Activated effector memory CD4-positive, alpha-beta T cell treated with anti-CD3 and anti-CD28 coated beads, Interleukin-2, amount 50 U/mL, for 16 hours (primary cell): ENCODE measurements at regions not wholly inside any gene's neighbourhood (a gene's known extent, or its start where the extent isn't known, plus 50 kb on each side); places are given as distances from the start of the nearest gene placed in this dataset.
"Not testable (repeated sequence)": the region's sequence is repeated elsewhere in the genome, so short reads cannot be mapped to it uniquely, and the experiment has no call there.

Experiments used
- DNase-seq: peaks from one replicate; pipeline ENCODE4 v3.0.0-alpha.2; 2020

GRCh38 chr4:12144051-12144450 lies 715.4 kb upstream of the HS3ST1 start:
- DNase-seq, result no peak

- DNase-seq, result no peak
Measured at GRCh38 chr4:12140864-12141263, 712.2 kb upstream of the HS3ST1 start.

- DNase-seq, result no peak
Measured at GRCh38 chr4:12139296-12139695, 710.6 kb upstream of the HS3ST1 start.

GRCh38 chr4:12138488-12138887 lies 709.8 kb upstream of the HS3ST1 start:
- DNase-seq, result no peak

GRCh38 chr4:12137575-12137974 lies 708.9 kb upstream of the HS3ST1 start:
- DNase-seq, result no peak

GRCh38 chr4:12126474-12126873 lies 697.8 kb upstream of the HS3ST1 start:
- DNase-seq, result no peak

- no peak for DNase-seq
Measured at GRCh38 chr4:12124138-12124537, 695.4 kb upstream of the HS3ST1 start.

- no peak for DNase-seq
Measured at GRCh38 chr4:12123707-12124106, 695.0 kb upstream of the HS3ST1 start.

- DNase-seq, result no peak
Measured at GRCh38 chr4:12122316-12122715, 693.6 kb upstream of the HS3ST1 start.

- DNase-seq, result no peak
Measured at GRCh38 chr4:12120968-12121367, 692.3 kb upstream of the HS3ST1 start.

- DNase-seq, result no peak
Measured at GRCh38 chr4:12118651-12119213, 690.0 kb upstream of the HS3ST1 start.

- DNase-seq, result no peak
Measured at GRCh38 chr4:12116009-12116552, 687.4 kb upstream of the HS3ST1 start.

- DNase-seq, result no peak
Measured at GRCh38 chr4:12110627-12111026, 681.9 kb upstream of the HS3ST1 start.

GRCh38 chr4:12109056-12109455 lies 680.4 kb upstream of the HS3ST1 start:
- DNase-seq, result not testable (repeated sequence)

- no peak for DNase-seq
Measured at GRCh38 chr4:12105519-12105918, 676.8 kb upstream of the HS3ST1 start.

- not testable (repeated sequence) for DNase-seq
Measured at GRCh38 chr4:12089920-12090319, 661.2 kb upstream of the HS3ST1 start.

GRCh38 chr4:12084690-12085089 lies 656.0 kb upstream of the HS3ST1 start:
- no peak for DNase-seq

GRCh38 chr4:12071316-12071715 lies 642.6 kb upstream of the HS3ST1 start:
- DNase-seq, result no peak

- DNase-seq, result no peak
Measured at GRCh38 chr4:12053966-12054365, 625.3 kb upstream of the HS3ST1 start.

- no peak for DNase-seq
Measured at GRCh38 chr4:12053556-12053955, 624.9 kb upstream of the HS3ST1 start.

- no peak for DNase-seq
Measured at GRCh38 chr4:12050357-12050756, 621.7 kb upstream of the HS3ST1 start.

GRCh38 chr4:12042818-12043217 lies 614.1 kb upstream of the HS3ST1 start:
- no peak for DNase-seq

GRCh38 chr4:12041828-12042227 lies 613.1 kb upstream of the HS3ST1 start:
- DNase-seq, result no peak

GRCh38 chr4:12036450-12036849 lies 607.8 kb upstream of the HS3ST1 start:
- DNase-seq, result no peak

- DNase-seq, result no peak
Measured at GRCh38 chr4:12028258-12028657, 599.6 kb upstream of the HS3ST1 start.
